HEK293T (cell line): ENCODE measurements at regions not wholly inside any gene's neighbourhood (a gene's known extent, or its start where the extent isn't known, plus 50 kb on each side); places are given as distances from the start of the nearest gene placed in this dataset.

ENCODE experiments used
- ARNT ChIP-seq: fragments of 450-650 bp; IDR thresholded peaks from 2 replicates; pipeline ENCODE4 v1.6.1; 2017; ENCODE audit warnings: mild to moderate bottlenecking
- BHLHE40 ChIP-seq: fragments of 450-650 bp; IDR thresholded peaks from 2 replicates; pipeline ENCODE4 v1.6.1; 2016; ENCODE audit warnings: mild to moderate bottlenecking, moderate library complexity, borderline replicate concordance
- CTBP1 ChIP-seq: fragments of 450-650 bp; IDR thresholded peaks from 2 replicates; pipeline ENCODE4 v1.6.1; 2016; ENCODE audit warnings: borderline replicate concordance
- ELF4 ChIP-seq: fragments of 450-650 bp; IDR thresholded peaks from 2 replicates; pipeline ENCODE4 v1.6.1; 2017; ENCODE audit warnings: antibody characterized with exemption
- FOXA1 ChIP-seq: fragments of 450-650 bp; IDR thresholded peaks from 2 replicates; pipeline ENCODE4 v1.6.1; 2016; ENCODE audit warnings: mild to moderate bottlenecking
- FOXM1 ChIP-seq: fragments of 450-650 bp; IDR thresholded peaks from 2 replicates; pipeline ENCODE4 v1.6.1; 2017; ENCODE audit warnings: mild to moderate bottlenecking, borderline replicate concordance
- L3MBTL2 ChIP-seq: fragments of 450-650 bp; conservative IDR thresholded peaks from 2 replicates; pipeline ENCODE4 v1.6.1; 2016; ENCODE audit warnings: mild to moderate bottlenecking
- SP1 ChIP-seq: fragments of 450-650 bp; IDR thresholded peaks from 2 replicates; pipeline ENCODE4 v1.6.1; 2017
- SUZ12 ChIP-seq: fragments of 450-650 bp; IDR thresholded peaks from 2 replicates; pipeline ENCODE4 v1.6.1; 2016; ENCODE audit warnings: mild to moderate bottlenecking
- ZNF384 ChIP-seq: fragments of 450-650 bp; IDR thresholded peaks from 2 replicates; pipeline ENCODE4 v1.6.1; 2016
- TF ChIP-seq, protein P1 (sequence below): fragments of 450-650 bp; IDR thresholded peaks from 2 replicates; pipeline ENCODE4 v1.6.1; 2016

DNA sequence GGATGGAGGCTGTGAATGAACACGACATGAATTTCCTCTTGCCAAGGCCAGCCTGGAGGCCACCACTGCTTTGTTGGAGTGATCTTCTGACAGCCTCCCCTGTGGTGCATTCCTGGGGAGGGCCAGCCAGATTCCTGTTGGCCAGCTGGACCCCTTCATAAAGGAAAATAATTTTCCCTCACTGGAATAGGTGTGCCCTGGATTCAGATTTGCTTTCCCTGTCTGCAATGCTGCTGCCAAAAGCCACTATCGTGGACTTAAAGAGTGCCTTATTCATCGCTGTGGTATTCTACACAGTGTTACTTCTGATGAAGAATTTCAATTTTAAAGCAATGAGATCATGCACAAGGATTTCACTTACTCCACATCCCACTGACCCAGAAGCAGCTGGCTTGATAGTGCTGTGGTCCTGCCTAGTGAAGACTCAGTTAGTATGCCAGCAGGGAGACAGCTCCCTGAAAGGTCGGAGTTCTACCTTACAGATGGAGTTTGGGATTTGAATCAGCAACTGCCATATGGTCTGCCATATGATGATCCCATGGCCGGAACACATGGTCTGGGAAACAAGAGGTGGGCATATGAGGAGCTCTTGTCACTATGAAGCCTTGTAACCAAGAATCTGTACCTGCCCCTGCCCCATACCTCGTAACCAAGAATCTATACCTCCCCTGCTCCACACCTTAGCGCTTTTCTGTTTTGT lies 145.2 kb downstream of the KLF13 start:
- TF ChIP-seq SUZ12 (no peak), FOXA1 (no peak), FOXM1 (no peak), L3MBTL2 (no peak), ELF4 (no peak), BHLHE40 (no peak), SP1 (no peak), ZNF384 (no peak), CTBP1 (no peak), ARNT (no peak)
- TF ChIP-seq, protein P1, sequence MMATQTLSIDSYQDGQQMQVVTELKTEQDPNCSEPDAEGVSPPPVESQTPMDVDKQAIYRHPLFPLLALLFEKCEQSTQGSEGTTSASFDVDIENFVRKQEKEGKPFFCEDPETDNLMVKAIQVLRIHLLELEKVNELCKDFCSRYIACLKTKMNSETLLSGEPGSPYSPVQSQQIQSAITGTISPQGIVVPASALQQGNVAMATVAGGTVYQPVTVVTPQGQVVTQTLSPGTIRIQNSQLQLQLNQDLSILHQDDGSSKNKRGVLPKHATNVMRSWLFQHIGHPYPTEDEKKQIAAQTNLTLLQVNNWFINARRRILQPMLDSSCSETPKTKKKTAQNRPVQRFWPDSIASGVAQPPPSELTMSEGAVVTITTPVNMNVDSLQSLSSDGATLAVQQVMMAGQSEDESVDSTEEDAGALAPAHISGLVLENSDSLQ = no peak
